MCF 10A (cell line): ENCODE measurements at regions not wholly inside any gene's neighbourhood (a gene's known extent, or its start where the extent isn't known, plus 50 kb on each side); places are given as distances from the start of the nearest gene placed in this dataset.

Experiments
- BruUV-seq: library from RNA; stranded (reverse); fragments of 400-500 nt; replicated peaks from 2 replicates; lab custom pipeline; 2021; lab: Mats Ljungman, UMichigan
- CTCF ChIA-PET: fragments of 300-600 bp; sonication (Branson Sonifier 250); formaldehyde crosslinking; extraction: SDS; loops from one replicate; lab custom pipeline; 2021; ENCODE audit warnings: antibody characterized with exemption, inconsistent platforms; lab: Yijun Ruan, JAX
- POLR2A ChIA-PET: fragments of 300-600, 350-650 bp; sonication (Branson Sonifier 250); formaldehyde crosslinking; extraction: SDS; loops from one replicate; lab custom pipeline; 2020; ENCODE audit warnings: antibody characterized with exemption, inconsistent platforms; lab: Yijun Ruan, JAX
- DNase-seq: peaks from one replicate; pipeline ENCODE4 v3.0.0-alpha.2; 2018; ENCODE audit not compliant: unreplicated experiment
- H3K27ac Mint-ChIP-seq: one replicate; pipeline ENCODE4 v1.8.0; 2022; ENCODE audit warnings: mild to moderate bottlenecking, low read depth, mixed read lengths; ENCODE audit not compliant: unreplicated experiment
- H3K27me3 Mint-ChIP-seq: one replicate; pipeline ENCODE4 v1.8.0; 2022; ENCODE audit warnings: mixed read lengths; ENCODE audit not compliant: insufficient read depth, unreplicated experiment
- H3K36me3 Mint-ChIP-seq: one replicate; pipeline ENCODE4 v1.8.0; 2022; ENCODE audit warnings: mild to moderate bottlenecking, moderate library complexity, mixed read lengths; ENCODE audit not compliant: insufficient read depth, unreplicated experiment
- H3K4me1 Mint-ChIP-seq: one replicate; pipeline ENCODE4 v1.8.0; 2022; ENCODE audit warnings: mixed read lengths; ENCODE audit not compliant: insufficient read depth, unreplicated experiment
- H3K4me3 Mint-ChIP-seq: one replicate; pipeline ENCODE4 v1.8.0; 2022; ENCODE audit warnings: mild to moderate bottlenecking, moderate library complexity, mixed read lengths; ENCODE audit not compliant: unreplicated experiment
- H3K9me3 Mint-ChIP-seq: one replicate; pipeline ENCODE4 v1.8.0; 2022; ENCODE audit warnings: mixed read lengths; ENCODE audit not compliant: unreplicated experiment
- intact Hi-C: fragments of 100-400 bp; cut with micrococcal nuclease; formaldehyde crosslinking; loops from 2 replicates; pipeline ENCODE4 v1.14.1; 2022
- TF ChIP-seq, protein P1 (sequence below): fragments of 200-600 bp; IDR thresholded peaks from one replicate; pipeline ENCODE4 v1.8.0; 2022; ENCODE audit warnings: antibody characterized with exemption, mild to moderate bottlenecking; ENCODE audit not compliant: unreplicated experiment

DNA sequence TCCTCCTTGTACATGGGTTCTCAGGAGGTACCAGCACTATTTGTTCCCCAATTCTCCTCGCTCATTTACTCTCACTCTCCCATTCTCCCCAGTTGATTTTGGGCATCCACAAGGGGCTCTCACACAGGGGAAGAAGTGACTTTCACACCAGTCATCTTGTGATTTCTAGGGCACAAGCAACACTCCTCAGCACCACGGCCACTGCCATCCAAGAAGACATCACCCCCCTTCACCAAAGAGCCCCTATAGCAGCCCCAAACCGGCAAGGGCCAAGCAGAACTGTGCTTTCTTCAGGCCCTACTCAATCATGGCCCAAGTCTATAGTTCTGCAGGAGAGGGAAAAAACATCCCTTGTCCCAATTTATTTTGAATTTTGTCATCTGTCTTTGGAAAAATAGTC is 209.2 kb upstream of the ARL4C start:
- Mint-ChIP-seq H3K27me3 (no peaks in the 10 kb centered on the region), H3K36me3 (no peaks in the 10 kb centered on the region), H3K9me3 (no peaks in the 10 kb centered on the region), H3K4me3 (no peak overlapping the region), H3K27ac (no peak overlapping the region), H3K4me1 (peaks cover 21% of the 10 kb centered on the region)
- intact Hi-C loops: no loop called here
- TF ChIP-seq, protein P1, sequence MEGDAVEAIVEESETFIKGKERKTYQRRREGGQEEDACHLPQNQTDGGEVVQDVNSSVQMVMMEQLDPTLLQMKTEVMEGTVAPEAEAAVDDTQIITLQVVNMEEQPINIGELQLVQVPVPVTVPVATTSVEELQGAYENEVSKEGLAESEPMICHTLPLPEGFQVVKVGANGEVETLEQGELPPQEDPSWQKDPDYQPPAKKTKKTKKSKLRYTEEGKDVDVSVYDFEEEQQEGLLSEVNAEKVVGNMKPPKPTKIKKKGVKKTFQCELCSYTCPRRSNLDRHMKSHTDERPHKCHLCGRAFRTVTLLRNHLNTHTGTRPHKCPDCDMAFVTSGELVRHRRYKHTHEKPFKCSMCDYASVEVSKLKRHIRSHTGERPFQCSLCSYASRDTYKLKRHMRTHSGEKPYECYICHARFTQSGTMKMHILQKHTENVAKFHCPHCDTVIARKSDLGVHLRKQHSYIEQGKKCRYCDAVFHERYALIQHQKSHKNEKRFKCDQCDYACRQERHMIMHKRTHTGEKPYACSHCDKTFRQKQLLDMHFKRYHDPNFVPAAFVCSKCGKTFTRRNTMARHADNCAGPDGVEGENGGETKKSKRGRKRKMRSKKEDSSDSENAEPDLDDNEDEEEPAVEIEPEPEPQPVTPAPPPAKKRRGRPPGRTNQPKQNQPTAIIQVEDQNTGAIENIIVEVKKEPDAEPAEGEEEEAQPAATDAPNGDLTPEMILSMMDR: no peak
- no peak for DNase-seq
- no TSS peak for BruUV-seq
- POLR2A ChIA-PET: no interaction called here
- CTCF ChIA-PET: no interaction called here

DNA sequence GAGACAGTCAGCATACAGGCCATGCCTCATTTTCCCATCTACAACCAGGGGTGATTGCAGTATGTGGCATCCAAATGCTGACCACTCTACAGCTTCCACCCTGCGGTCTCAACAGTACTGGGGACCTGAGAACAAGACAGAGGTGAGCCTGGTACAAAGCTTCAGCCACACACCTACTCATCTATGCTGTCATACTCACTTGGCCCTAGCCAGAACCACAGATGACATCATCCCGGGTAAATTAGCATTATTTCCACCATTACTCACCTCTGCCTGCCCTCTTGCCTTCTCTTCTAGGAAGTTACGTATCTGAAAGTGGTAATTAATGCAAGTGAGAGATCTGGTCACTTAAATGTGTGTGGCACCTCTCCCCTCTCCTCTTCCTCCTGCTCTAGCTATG is 208.2 kb upstream of the ARL4C start:
- intact Hi-C loops: no loop called here
- no TSS peak for BruUV-seq
- CTCF ChIA-PET: no interaction called here
- Mint-ChIP-seq H3K4me1 (peaks cover 21% of the 10 kb centered on the region), H3K4me3 (no peak overlapping the region), H3K27ac (no peak overlapping the region), H3K27me3 (no peaks in the 10 kb centered on the region), H3K9me3 (no peaks in the 10 kb centered on the region), H3K36me3 (no peaks in the 10 kb centered on the region)
- POLR2A ChIA-PET: no interaction called here
- TF ChIP-seq, protein P1: no peak
- peak; percentile 28 for DNase-seq

DNA sequence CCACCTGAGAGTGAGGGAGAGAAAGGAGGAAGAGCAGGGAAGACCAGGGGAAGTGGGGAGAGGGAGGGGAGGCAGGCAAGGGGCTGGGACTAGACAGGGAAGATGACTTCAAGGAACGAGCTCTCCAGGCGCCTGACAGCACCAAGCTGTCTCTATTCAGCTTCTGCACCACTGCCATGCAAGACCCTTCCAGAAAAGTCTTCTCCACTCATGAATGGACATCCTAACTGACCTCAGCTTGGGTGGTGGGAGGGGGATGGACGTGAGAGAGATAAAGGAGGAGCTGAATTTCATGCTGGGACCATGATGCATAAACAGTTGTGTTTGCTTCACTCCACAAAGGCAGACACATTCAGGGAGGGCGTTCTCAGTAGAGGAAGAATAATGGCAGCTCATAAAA is 206.4 kb upstream of the ARL4C start:
- Mint-ChIP-seq H3K27me3 (no peaks in the 10 kb centered on the region), H3K27ac (no peak overlapping the region), H3K4me3 (no peak overlapping the region), H3K9me3 (peaks cover 8% of the 10 kb centered on the region), H3K4me1 (peaks cover 21% of the 10 kb centered on the region), H3K36me3 (no peaks in the 10 kb centered on the region)
- no TSS peak for BruUV-seq
- intact Hi-C loops: no loop called here
- TF ChIP-seq, protein P1: no peak
- POLR2A ChIA-PET: interaction anchor here (0.9 kb wide), 1 partner anchor 23 kb away, joined by 3 read pairs; no protein-coding TSS in a partner anchor
- CTCF ChIA-PET: interaction anchor here (1.1 kb wide), 1 partner anchor 158 kb away, joined by 3 read pairs; no protein-coding TSS in a partner anchor
- DNase-seq: no peak

DNA sequence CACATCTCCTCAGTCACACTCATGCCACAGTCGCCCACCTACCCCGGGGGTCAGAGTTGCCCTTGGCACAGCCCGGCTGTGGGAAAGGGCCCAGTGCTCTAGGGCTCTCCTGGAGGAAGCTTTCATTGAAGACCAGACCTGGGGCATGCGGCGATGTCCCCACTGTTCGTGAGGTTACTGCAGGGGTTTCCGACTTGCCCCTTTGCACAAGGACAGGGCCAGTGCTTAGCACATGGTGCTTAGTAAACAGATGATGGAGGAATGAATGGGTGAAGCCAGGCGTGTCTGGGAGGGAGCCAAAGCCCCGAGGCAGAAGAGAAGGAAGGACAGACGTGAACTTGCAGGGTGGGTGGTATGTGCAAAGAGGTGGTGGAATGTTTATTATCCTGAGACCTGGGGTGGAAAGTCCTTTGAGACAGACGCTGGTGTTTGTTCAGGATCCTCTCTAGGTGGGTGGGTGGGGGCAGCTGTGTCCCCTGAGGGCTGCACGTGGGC is 205.9 kb upstream of the ARL4C start:
- intact Hi-C loops: no loop called here
- Mint-ChIP-seq H3K27me3 (no peaks in the 10 kb centered on the region), H3K27ac (no peak overlapping the region), H3K4me3 (no peak overlapping the region), H3K9me3 (peaks cover 13% of the 10 kb centered on the region), H3K4me1 (peaks cover 21% of the 10 kb centered on the region), H3K36me3 (no peaks in the 10 kb centered on the region)
- TF ChIP-seq, protein P1: no peak
- ChIA-PET POLR2A (interaction anchor here (0.6 kb wide), 1 partner anchor 23 kb away, joined by 4 read pairs; no protein-coding TSS in a partner anchor), CTCF (interaction anchor here (1.1 kb wide), 1 partner anchor 158 kb away, joined by 3 read pairs; no protein-coding TSS in a partner anchor)
- BruUV-seq: no TSS peak
- peak; percentile 43 for DNase-seq
